Gastroesophageal sphincter (tissue), 3 donors: ENCODE measurements at regions not wholly inside any gene's neighbourhood (a gene's known extent, or its start where the extent isn't known, plus 50 kb on each side); places are given as distances from the start of the nearest gene placed in this dataset.
A peak's percentile ranks its signal among the peaks of the same experiment; 100 is the strongest.

ENCODE experiments used
- CTCF ChIP-seq, 4 experiments: fragments of 200-600 bp in 2 of 4; fragments of 450-650 bp in 2 of 4; sonication (generic) in 1 of 4; IDR thresholded peaks; one replicate each; pipeline ENCODE4 v1.5.1; 2017 to 2019; ENCODE audit warnings: antibody characterized with exemption in 4 of 4, mild to moderate bottlenecking in 2 of 4, moderate library complexity in 2 of 4
- POLR2A ChIP-seq, 2 donors: fragments of 450-650 bp; IDR thresholded peaks; one replicate each; pipeline ENCODE4 v1.6.1; 2017; ENCODE audit warnings: antibody characterized with exemption in 2 of 2, mild to moderate bottlenecking in 2 of 2, moderate library complexity in 1 of 2

GRCh38 chr11:10930224-10930971, 72.5 kb upstream of the ZBED5 start:
- TF ChIP-seq POLR2A (IDR thresholded peaks at IDR 0.05) (no peak), CTCF (IDR thresholded peaks at IDR 0.05) (peak in 2 of 4 experiments; percentile 8 to 17)
